HG03457 (cell line): ENCODE measurements at regions not wholly inside any gene's neighbourhood (a gene's known extent, or its start where the extent isn't known, plus 50 kb on each side); places are given as distances from the start of the nearest gene placed in this dataset.
A peak's percentile ranks its signal among the peaks of the same experiment; 100 is the strongest.

ENCODE experiments used
- ATAC-seq: cut with Tn5 transposase; IDR thresholded peaks from one replicate; pipeline ENCODE4 v1.9.1; 2021; ENCODE audit warnings: moderate number of reproducible peaks; ENCODE audit not compliant: unreplicated experiment

GRCh38 chr3:160129459-160130061, 95.7 kb upstream of the C3orf80 start:
- peak; percentile 47 for ATAC-seq

GRCh38 chr3:160130071-160130470, 95.2 kb upstream of the C3orf80 start:
- ATAC-seq: no peak

GRCh38 chr3:160130950-160131349, 94.3 kb upstream of the C3orf80 start:
- ATAC-seq: no peak

GRCh38 chr3:160132226-160132625, 93.0 kb upstream of the C3orf80 start:
- no peak for ATAC-seq

- no peak for ATAC-seq
These were observed 91.5 kb upstream of the C3orf80 start for GRCh38 chr3:160133757-160134156.

GRCh38 chr3:160134454-160134853, 90.8 kb upstream of the C3orf80 start:
- no peak for ATAC-seq

- ATAC-seq: no peak
These were observed 90.3 kb upstream of the C3orf80 start for GRCh38 chr3:160134964-160135363.

GRCh38 chr3:160135851-160136250, 89.4 kb upstream of the C3orf80 start:
- no peak for ATAC-seq

GRCh38 chr3:160136421-160136820, 88.8 kb upstream of the C3orf80 start:
- peak; percentile 51 for ATAC-seq

- ATAC-seq: no peak
These were observed 85.9 kb upstream of the C3orf80 start for GRCh38 chr3:160139291-160139690.

- no peak for ATAC-seq
These were observed 84.5 kb upstream of the C3orf80 start for GRCh38 chr3:160140756-160141155.

GRCh38 chr3:160141485-160142185, 83.6 kb upstream of the C3orf80 start:
- no peak for ATAC-seq

- no peak for ATAC-seq
These were observed 81.7 kb upstream of the C3orf80 start for GRCh38 chr3:160143482-160143881.

GRCh38 chr3:160150066-160150465, 75.2 kb upstream of the C3orf80 start:
- ATAC-seq: no peak

GRCh38 chr3:160150525-160150924, 74.7 kb upstream of the C3orf80 start:
- no peak for ATAC-seq

- no peak for ATAC-seq
These were observed 72.6 kb upstream of the C3orf80 start for GRCh38 chr3:160152638-160153037.

GRCh38 chr3:160154033-160154432, 71.2 kb upstream of the C3orf80 start:
- no peak for ATAC-seq

GRCh38 chr3:160154596-160154995, 70.6 kb upstream of the C3orf80 start:
- no peak for ATAC-seq

- no peak for ATAC-seq
These were observed 67.9 kb upstream of the C3orf80 start for GRCh38 chr3:160157321-160157720.

- no peak for ATAC-seq
These were observed 65.9 kb upstream of the C3orf80 start for GRCh38 chr3:160159341-160159740.

GRCh38 chr3:160159806-160160205, 65.4 kb upstream of the C3orf80 start:
- no peak for ATAC-seq

- no peak for ATAC-seq
These were observed 63.3 kb upstream of the C3orf80 start for GRCh38 chr3:160161921-160162320.

GRCh38 chr3:160162440-160162839, 62.8 kb upstream of the C3orf80 start:
- no peak for ATAC-seq
